H9 (cell line): ENCODE measurements at regions not wholly inside any gene's neighbourhood (a gene's known extent, or its start where the extent isn't known, plus 50 kb on each side); places are given as distances from the start of the nearest gene placed in this dataset.

Source experiments
- DNase-seq: peaks from one replicate; pipeline ENCODE4 v3.0.0-alpha.2; 2017
- H2AFZ ChIP-seq: one replicate; pipeline ENCODE4 v1.6.1; 2013; ENCODE audit warnings: mild to moderate bottlenecking, low read length, control low read depth, moderate library complexity
- H2AK5ac ChIP-seq: 2 replicates; pipeline ENCODE4 v1.6.1; 2013; ENCODE audit warnings: low read length, control low read depth, mixed read lengths; ENCODE audit not compliant: insufficient read length
- H2BK120ac ChIP-seq: one replicate; pipeline ENCODE4 v1.6.1; 2013; ENCODE audit warnings: low read depth, mild to moderate bottlenecking, low read length, control low read depth, inconsistent platforms; ENCODE audit not compliant: poor library complexity, severe bottlenecking
- H2BK12ac ChIP-seq: 2 replicates; pipeline ENCODE4 v1.6.1; 2013; ENCODE audit warnings: low read length, control low read depth, mixed read lengths, low read depth; ENCODE audit not compliant: insufficient read length
- H2BK15ac ChIP-seq: 2 replicates; pipeline ENCODE4 v1.6.1; 2013; ENCODE audit warnings: low read depth, low read length, control low read depth
- H2BK20ac ChIP-seq: one replicate; pipeline ENCODE4 v1.6.1; 2013; ENCODE audit warnings: low read depth, mild to moderate bottlenecking, low read length, control low read depth, inconsistent platforms; ENCODE audit not compliant: poor library complexity, severe bottlenecking
- H2BK5ac ChIP-seq: 2 replicates; pipeline ENCODE4 v1.6.1; 2013; ENCODE audit warnings: low read length, control low read depth, mixed read lengths; ENCODE audit not compliant: insufficient read length
- H3K14ac ChIP-seq: 2 replicates; pipeline ENCODE4 v1.6.1; 2013; ENCODE audit warnings: low read length, control low read depth; ENCODE audit not compliant: insufficient read depth
- H3K18ac ChIP-seq: 2 replicates; pipeline ENCODE4 v1.6.1; 2013; ENCODE audit warnings: low read depth, mild to moderate bottlenecking, mixed read lengths, low read length, control low read depth; ENCODE audit not compliant: insufficient read length
- H3K23ac ChIP-seq: 2 replicates; pipeline ENCODE4 v1.6.1; 2013; ENCODE audit warnings: low read length, control low read depth, mixed read lengths, low read depth; ENCODE audit not compliant: insufficient read length
- H3K23me2 ChIP-seq: 2 replicates; pipeline ENCODE4 v1.6.1; 2013; ENCODE audit warnings: low read depth, mild to moderate bottlenecking, mixed read lengths, low read length, control low read depth; ENCODE audit not compliant: insufficient read length, poor library complexity, severe bottlenecking
- H3K27ac ChIP-seq: 2 replicates; pipeline ENCODE4 v1.5.1; 2013; ENCODE audit warnings: low read length, control low read depth, mixed read lengths, low read depth; ENCODE audit not compliant: insufficient read length
- H3K27me3 ChIP-seq: 2 replicates; pipeline ENCODE4 v1.6.1; 2013; ENCODE audit warnings: low read length, control low read depth, inconsistent platforms; ENCODE audit not compliant: insufficient read depth
- H3K4ac ChIP-seq: 2 replicates; pipeline ENCODE4 v1.6.1; 2013; ENCODE audit warnings: low read depth, mild to moderate bottlenecking, control low read depth, inconsistent platforms, low read length, moderate library complexity
- H3K4me1 ChIP-seq: 2 replicates; pipeline ENCODE4 v1.6.1; 2013; ENCODE audit warnings: low read length, control low read depth, inconsistent platforms; ENCODE audit not compliant: insufficient read depth
- H3K4me2 ChIP-seq: 2 replicates; pipeline ENCODE4 v1.6.1; 2013; ENCODE audit warnings: low read length, control low read depth, mixed read lengths; ENCODE audit not compliant: insufficient read length, insufficient read depth
- H3K56ac ChIP-seq: 2 replicates; pipeline ENCODE4 v1.6.1; 2013; ENCODE audit warnings: low read depth, mild to moderate bottlenecking, mixed read lengths, low read length, control low read depth; ENCODE audit not compliant: insufficient read length
- H3K79me1 ChIP-seq: 2 replicates; pipeline ENCODE4 v1.6.1; 2013; ENCODE audit warnings: low read depth, mild to moderate bottlenecking, moderate library complexity, low read length, control low read depth, inconsistent platforms; ENCODE audit not compliant: insufficient read depth, poor library complexity, severe bottlenecking
- H3K79me2 ChIP-seq: 2 replicates; pipeline ENCODE4 v1.6.1; 2013; ENCODE audit warnings: low read length, control low read depth, inconsistent platforms; ENCODE audit not compliant: insufficient read depth
- H3K9ac ChIP-seq: 2 replicates; pipeline ENCODE4 v1.6.1; 2013; ENCODE audit warnings: low read length, control low read depth, mixed read lengths; ENCODE audit not compliant: insufficient read length; ENCODE audit errors: extremely low read depth
- H3K9me3 ChIP-seq: one replicate; pipeline ENCODE4 v1.6.1; 2013; ENCODE audit warnings: low read depth, low read length, inconsistent platforms; ENCODE audit not compliant: control insufficient read depth
- H3T11ph ChIP-seq: one replicate; pipeline ENCODE4 v1.6.1; 2013; ENCODE audit warnings: mild to moderate bottlenecking, low read length, control low read depth, inconsistent platforms
- H4K20me1 ChIP-seq: one replicate; pipeline ENCODE4 v1.6.1; 2013; ENCODE audit not compliant: control insufficient read depth, insufficient read length, insufficient read depth
- H4K5ac ChIP-seq: 2 replicates; pipeline ENCODE4 v1.6.1; 2013; ENCODE audit warnings: low read depth, mild to moderate bottlenecking, mixed read lengths, low read length, control low read depth; ENCODE audit not compliant: insufficient read length
- H4K8ac ChIP-seq: replicated peaks from 2 replicates; pipeline ENCODE4 v1.6.1; 2013; ENCODE audit warnings: low read length, control low read depth, mixed read lengths, low read depth; ENCODE audit not compliant: insufficient read length
- H4K91ac ChIP-seq: 2 replicates; pipeline ENCODE4 v1.6.1; 2013; ENCODE audit warnings: low read depth, mild to moderate bottlenecking, moderate library complexity, mixed read lengths, low read length, control low read depth; ENCODE audit not compliant: insufficient read length
- H3K27ac Mint-ChIP-seq, 3 experiments: 2 replicates in 2 of 3; 3 replicates in 1 of 3; pipeline ENCODE4 v1.8.0; 2020 to 2021; ENCODE audit warnings: mixed read lengths in 3 of 3, mild to moderate bottlenecking in 1 of 3, moderate library complexity in 1 of 3
- H3K27me3 Mint-ChIP-seq: 2 replicates; pipeline ENCODE4 v1.8.0; 2021; ENCODE audit warnings: low read depth, mild to moderate bottlenecking, moderate library complexity, mixed read lengths
- H3K36me3 Mint-ChIP-seq, 3 experiments: 2 replicates in 2 of 3; 3 replicates in 1 of 3; pipeline ENCODE4 v1.8.0; 2020 to 2021; ENCODE audit warnings: low read depth in 3 of 3, mixed read lengths in 3 of 3; ENCODE audit not compliant: insufficient read depth in 1 of 3
- H3K4me1 Mint-ChIP-seq, 2 experiments: 2 replicates each; pipeline ENCODE4 v1.8.0; 2020; ENCODE audit warnings: mixed read lengths in 2 of 2
- H3K4me3 Mint-ChIP-seq, 2 experiments: 2 replicates in 1 of 2; 3 replicates in 1 of 2; pipeline ENCODE4 v1.8.0; 2020 to 2021; ENCODE audit warnings: mild to moderate bottlenecking in 2 of 2, mixed read lengths in 2 of 2, moderate library complexity in 1 of 2
- H3K9me3 Mint-ChIP-seq, 2 experiments: 2 replicates in 1 of 2; 3 replicates in 1 of 2; pipeline ENCODE4 v1.8.0; 2020; ENCODE audit warnings: mild to moderate bottlenecking in 2 of 2, mixed read lengths in 2 of 2, moderate library complexity in 1 of 2
- WGBS: extraction: QIAGEN DNeasy Blood & Tissue Kit; methylation state at CpG from one replicate; pipeline ENCODE4 v1.1.7; 2013; ENCODE audit warnings: missing lambda C conversion rate, low lambda C conversion rate, mixed read lengths; ENCODE audit not compliant: insufficient read length; ENCODE audit errors: extremely low coverage; 5-methylcytosine and 5-hydroxymethylcytosine counted together
- TF ChIP-seq, protein P1 (sequence below): fragments of 200-600 bp; sonication (generic); conservative IDR thresholded peaks from 3 replicates; pipeline ENCODE4 v1.8.0; 2021; ENCODE audit warnings: antibody characterized with exemption, mild to moderate bottlenecking

DNA sequence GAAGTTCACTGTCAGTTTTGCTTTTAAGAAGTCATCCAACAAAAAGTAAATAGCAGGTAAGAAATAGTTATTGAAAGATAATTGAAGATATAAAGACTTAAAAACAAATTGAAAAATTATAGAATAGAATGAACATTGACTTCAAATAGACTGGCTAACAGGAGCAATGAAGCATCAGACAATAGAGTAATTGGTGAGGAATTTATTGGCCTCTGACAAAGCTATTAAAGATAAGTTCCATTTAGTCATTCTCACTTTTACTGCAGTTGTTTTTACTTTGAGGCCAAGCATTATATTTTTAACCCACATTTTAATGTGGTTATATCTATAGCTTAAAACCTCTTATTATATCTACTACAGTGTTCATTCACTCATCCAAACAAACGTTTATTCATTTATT, 228.8 kb upstream of the ADGRL2 start:
- Mint-ChIP-seq H3K27ac (no peak overlapping the region), H3K4me3 (no peak overlapping the region), H3K27me3 (no peaks in the 10 kb centered on the region), H3K36me3 (no peaks in the 10 kb centered on the region), H3K9me3 (no peaks in the 10 kb centered on the region), H3K4me1 (peaks cover 10 to 11% of the 10 kb centered on the region in 2 experiments)
- H2BK5ac ChIP-seq, result no peak overlapping the region
- H3K9ac ChIP-seq, result no peak overlapping the region
- no peaks in the 10 kb centered on the region for H3K79me1 ChIP-seq
- no peak overlapping the region for H3K18ac ChIP-seq
- H2BK20ac ChIP-seq, result no peak overlapping the region
- no peaks in the 10 kb centered on the region for H3K79me2 ChIP-seq
- no peak overlapping the region for H2BK12ac ChIP-seq
- H2BK120ac ChIP-seq, result no peak overlapping the region
- H3K9me3 ChIP-seq, result no peaks in the 10 kb centered on the region
- H2BK15ac ChIP-seq, result no peak overlapping the region
- no peak overlapping the region for H2AFZ ChIP-seq
- no peak overlapping the region for H3K4ac ChIP-seq
- no peaks in the 10 kb centered on the region for H4K20me1 ChIP-seq
- H3K4me2 ChIP-seq, result no peak overlapping the region
- 100% methylated on average over 1 of the region's 1 CpG for WGBS
- H3K14ac ChIP-seq, result no peak overlapping the region
- TF ChIP-seq, protein P1, sequence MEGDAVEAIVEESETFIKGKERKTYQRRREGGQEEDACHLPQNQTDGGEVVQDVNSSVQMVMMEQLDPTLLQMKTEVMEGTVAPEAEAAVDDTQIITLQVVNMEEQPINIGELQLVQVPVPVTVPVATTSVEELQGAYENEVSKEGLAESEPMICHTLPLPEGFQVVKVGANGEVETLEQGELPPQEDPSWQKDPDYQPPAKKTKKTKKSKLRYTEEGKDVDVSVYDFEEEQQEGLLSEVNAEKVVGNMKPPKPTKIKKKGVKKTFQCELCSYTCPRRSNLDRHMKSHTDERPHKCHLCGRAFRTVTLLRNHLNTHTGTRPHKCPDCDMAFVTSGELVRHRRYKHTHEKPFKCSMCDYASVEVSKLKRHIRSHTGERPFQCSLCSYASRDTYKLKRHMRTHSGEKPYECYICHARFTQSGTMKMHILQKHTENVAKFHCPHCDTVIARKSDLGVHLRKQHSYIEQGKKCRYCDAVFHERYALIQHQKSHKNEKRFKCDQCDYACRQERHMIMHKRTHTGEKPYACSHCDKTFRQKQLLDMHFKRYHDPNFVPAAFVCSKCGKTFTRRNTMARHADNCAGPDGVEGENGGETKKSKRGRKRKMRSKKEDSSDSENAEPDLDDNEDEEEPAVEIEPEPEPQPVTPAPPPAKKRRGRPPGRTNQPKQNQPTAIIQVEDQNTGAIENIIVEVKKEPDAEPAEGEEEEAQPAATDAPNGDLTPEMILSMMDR, result no peak
- H3K56ac ChIP-seq, result no peak overlapping the region
- no peak overlapping the region for H2AK5ac ChIP-seq
- no peak overlapping the region for H4K91ac ChIP-seq
- H4K5ac ChIP-seq, result no peak overlapping the region
- H3T11ph ChIP-seq, result no peak overlapping the region
- H3K27ac ChIP-seq, result no peak overlapping the region
- no peak overlapping the region for H3K23ac ChIP-seq
- no peaks in the 10 kb centered on the region for H3K27me3 ChIP-seq
- no peaks in the 10 kb centered on the region for H3K23me2 ChIP-seq
- no peak overlapping the region for H4K8ac ChIP-seq
- H3K4me1 ChIP-seq, result no peaks in the 10 kb centered on the region
- no peak for DNase-seq
